Aorta (tissue), 5 donors: ENCODE measurements at regions not wholly inside any gene's neighbourhood (a gene's known extent, or its start where the extent isn't known, plus 50 kb on each side); places are given as distances from the start of the nearest gene placed in this dataset.

Experiments
- ATAC-seq: fragments of 200-7000 bp; cut with Tn5 transposase; one replicate; pipeline ENCODE4 v1.9.1; 2022; ENCODE audit warnings: moderate library complexity; ENCODE audit not compliant: low FRiP score
- DNase-seq, 2 donors: peaks; one replicate each; pipeline ENCODE4 v3.0.0-alpha.2; 2020
- H3K27ac ChIP-seq, 2 donors: one replicate each; pipeline ENCODE4 v1.5.1; 2013; ENCODE audit warnings: low read length in 2 of 2, mild to moderate bottlenecking in 2 of 2, moderate library complexity in 2 of 2, control low read depth in 1 of 2, inconsistent platforms in 1 of 2, low read depth in 1 of 2
- H3K27me3 ChIP-seq, 2 donors: one replicate each; pipeline ENCODE4 v1.6.1; 2013; ENCODE audit warnings: control low read depth in 1 of 2, low read length in 1 of 2, mild to moderate bottlenecking in 1 of 2, moderate library complexity in 1 of 2; ENCODE audit not compliant: insufficient read depth in 2 of 2, control insufficient read depth in 1 of 2
- H3K36me3 ChIP-seq, 2 donors: one replicate each; pipeline ENCODE4 v1.6.1; 2013; ENCODE audit warnings: control low read depth in 1 of 2, low read length in 1 of 2, mild to moderate bottlenecking in 1 of 2; ENCODE audit not compliant: insufficient read depth in 2 of 2, control insufficient read depth in 1 of 2
- H3K4me1 ChIP-seq, 2 donors: one replicate each; pipeline ENCODE4 v1.6.1; 2013; ENCODE audit warnings: low read length in 2 of 2, control low read depth in 1 of 2, mild to moderate bottlenecking in 1 of 2, moderate library complexity in 1 of 2; ENCODE audit not compliant: insufficient read depth in 2 of 2, control insufficient read depth in 1 of 2
- H3K4me3 ChIP-seq, 2 donors: one replicate each; pipeline ENCODE4 v1.5.1; 2013; ENCODE audit warnings: low read length in 2 of 2, control low read depth in 1 of 2, mild to moderate bottlenecking in 1 of 2
- H3K9me3 ChIP-seq: one replicate; pipeline ENCODE4 v1.6.1; 2013; ENCODE audit warnings: mild to moderate bottlenecking, low read length; ENCODE audit not compliant: control insufficient read depth
- WGBS, 2 donors: extraction: QIAGEN DNeasy Blood & Tissue Kit; methylation state at CpG; one replicate each; pipeline ENCODE4 v1.1.7; 2013; 5-methylcytosine and 5-hydroxymethylcytosine counted together
- intact Hi-C, 2 donors: fragments of 100-400 bp; cut with DNase I; formaldehyde crosslinking; loops; one replicate each; pipeline versions ENCODE4 v1.14.2 to v1.15.0; 2022
- donor health status: healthy with polysubstance abuse.
- donor health status: Bipolar disorder and iron deficiency.
- donor health status: DM: no; HTN: no; CAD: no.
- donor health status: DM: no; HTN: no; CAD: no.
- donor health status: DM: yes; HTN: yes; CAD: no.

DNA sequence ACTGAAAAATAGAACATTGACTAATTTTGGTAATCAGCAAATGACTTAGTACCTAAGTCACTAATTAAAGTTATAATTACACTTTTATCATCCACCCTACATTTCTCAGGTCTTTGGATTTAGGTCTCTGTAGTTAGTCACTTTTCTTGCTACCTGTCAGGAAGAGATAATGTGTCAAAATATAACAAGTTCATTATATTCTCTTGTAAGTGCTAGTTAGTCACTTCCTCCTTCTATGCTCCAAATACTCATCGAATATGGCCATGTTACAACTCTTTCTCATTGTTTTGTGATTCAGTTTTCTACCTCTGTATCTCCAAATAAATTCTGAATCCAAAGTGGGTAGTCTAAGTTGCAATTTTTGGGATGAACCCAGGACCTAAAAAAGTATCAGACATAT, 163.5 kb upstream of the KIF2B start:
- Histone ChIP-seq H3K4me3 (no peak overlapping the region), H3K27ac (no peak overlapping the region), H3K36me3 (no peaks in the 10 kb centered on the region), H3K4me1 (no peaks in the 10 kb centered on the region), H3K9me3 (no peaks in the 10 kb centered on the region), H3K27me3 (no peaks in the 10 kb centered on the region)
- no peak for DNase-seq
- intact Hi-C loops = no loop called here
- WGBS, 2 donors = 84 to 89% methylated on average over 1 of the region's 1 CpG
- no peak for ATAC-seq

DNA sequence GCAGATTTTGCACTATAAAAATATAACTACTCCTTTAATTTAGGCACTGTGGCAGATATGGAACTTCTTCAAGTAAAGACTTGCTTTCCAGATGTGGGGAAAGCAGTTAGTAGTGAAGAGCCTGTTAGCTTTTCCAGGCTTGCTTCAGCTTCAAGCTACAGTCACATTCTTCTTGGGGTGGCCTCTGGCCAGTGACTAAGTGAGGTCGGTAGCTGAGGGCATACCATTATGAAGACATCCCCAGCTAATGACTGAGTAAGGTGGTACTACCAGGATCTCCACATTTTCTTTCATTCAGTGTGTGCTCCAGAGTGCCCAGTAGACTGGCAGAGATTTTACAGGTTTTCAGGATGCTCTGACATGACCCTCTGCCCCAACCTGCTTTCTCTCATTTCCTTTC, 167.1 kb upstream of the KIF2B start:
- intact Hi-C loops = no loop called here

DNA sequence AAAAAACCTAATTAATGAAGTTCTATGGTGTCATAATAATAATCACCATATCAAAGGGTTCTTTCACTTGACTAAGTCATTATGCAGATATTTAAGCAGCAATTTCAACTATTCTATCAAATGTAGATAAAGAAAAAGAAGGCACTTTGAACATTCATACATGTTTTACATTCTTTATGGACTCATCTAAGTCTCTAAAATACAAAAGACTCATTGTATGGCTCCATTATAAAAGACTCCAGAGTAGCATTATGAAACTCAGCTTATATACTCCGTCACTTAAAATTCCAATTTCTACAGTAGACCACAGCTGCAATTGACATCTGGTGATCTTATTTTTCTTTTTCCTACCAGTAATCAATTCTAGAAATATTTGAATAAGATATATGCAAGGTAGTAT, 173.5 kb upstream of the KIF2B start:
- peaks cover 2% of the 10 kb centered on the region for H3K9me3 ChIP-seq
- no peak overlapping the region for H3K4me3 ChIP-seq
- no peaks in the 10 kb centered on the region for H3K4me1 ChIP-seq
- WGBS, 2 donors = 95% methylated on average over 1 of the region's 1 CpG
- DNase-seq (no peak), ATAC-seq (no peak)
- H3K36me3 ChIP-seq = no peaks in the 10 kb centered on the region
- H3K27ac ChIP-seq = no peak overlapping the region
- intact Hi-C loops = no loop called here
- H3K27me3 ChIP-seq = no peaks in the 10 kb centered on the region

More for the DNA sequence above, 167.1 kb upstream of the KIF2B start:
- ATAC-seq (no peak), DNase-seq (no peak)
- Histone ChIP-seq H3K27me3 (no peaks in the 10 kb centered on the region), H3K4me3 (no peak overlapping the region), H3K4me1 (no peaks in the 10 kb centered on the region), H3K9me3 (no peaks in the 10 kb centered on the region), H3K27ac (no peak overlapping the region), H3K36me3 (no peaks in the 10 kb centered on the region)
- 55 to 63% methylated on average over 1 of the region's 1 CpG for WGBS, 2 donors

GRCh38 chr17:53646835-53647234, 175.9 kb upstream of the KIF2B start:
- ATAC-seq = no peak
- Histone ChIP-seq H3K36me3 (no peaks in the 10 kb centered on the region), H3K27ac (no peak overlapping the region), H3K4me3 (no peak overlapping the region), H3K4me1 (no peaks in the 10 kb centered on the region), H3K9me3 (peaks cover 2% of the 10 kb centered on the region), H3K27me3 (no peaks in the 10 kb centered on the region)
- intact Hi-C loops = no loop called here
- no peak for DNase-seq
- 97 to 98% methylated on average over 2 of the region's 2 CpGs for WGBS, 2 donors

GRCh38 chr17:53640808-53641207, 181.9 kb upstream of the KIF2B start:
- Histone ChIP-seq H3K27me3 (no peaks in the 10 kb centered on the region), H3K9me3 (no peaks in the 10 kb centered on the region), H3K4me3 (no peak overlapping the region), H3K27ac (no peak overlapping the region), H3K36me3 (no peaks in the 10 kb centered on the region), H3K4me1 (no peaks in the 10 kb centered on the region)
- ATAC-seq (no peak), DNase-seq (no peak)
- intact Hi-C loops = no loop called here
- WGBS, 2 donors = 46 to 58% methylated on average over 1 of the region's 1 CpG

DNA sequence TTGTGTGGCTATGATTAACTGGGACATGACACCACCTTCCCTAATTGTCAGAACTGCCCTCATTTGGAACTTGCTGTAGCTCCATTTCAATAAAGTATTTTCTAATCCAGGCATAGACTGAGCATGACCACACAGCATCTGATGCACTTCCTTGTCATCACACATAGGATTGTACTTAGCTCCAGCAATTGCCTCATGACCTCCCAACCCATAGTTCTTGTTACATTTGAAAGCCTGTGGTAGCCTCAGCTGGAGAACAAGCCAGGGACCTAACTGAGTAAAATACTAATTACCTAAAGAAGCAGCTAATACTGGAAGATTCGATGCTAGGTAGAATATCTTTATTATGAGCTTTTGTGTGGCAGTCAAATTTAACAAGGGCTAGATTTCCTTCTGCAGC, 187.3 kb upstream of the KIF2B start:
- Histone ChIP-seq H3K9me3 (no peaks in the 10 kb centered on the region), H3K4me1 (no peaks in the 10 kb centered on the region), H3K27ac (no peak overlapping the region), H3K36me3 (no peaks in the 10 kb centered on the region), H3K27me3 (no peaks in the 10 kb centered on the region), H3K4me3 (no peak overlapping the region)
- DNase-seq (no peak), ATAC-seq (no peak)
- intact Hi-C loops = no loop called here
- 93 to 100% methylated on average over 1 of the region's 1 CpG for WGBS, 2 donors

DNA sequence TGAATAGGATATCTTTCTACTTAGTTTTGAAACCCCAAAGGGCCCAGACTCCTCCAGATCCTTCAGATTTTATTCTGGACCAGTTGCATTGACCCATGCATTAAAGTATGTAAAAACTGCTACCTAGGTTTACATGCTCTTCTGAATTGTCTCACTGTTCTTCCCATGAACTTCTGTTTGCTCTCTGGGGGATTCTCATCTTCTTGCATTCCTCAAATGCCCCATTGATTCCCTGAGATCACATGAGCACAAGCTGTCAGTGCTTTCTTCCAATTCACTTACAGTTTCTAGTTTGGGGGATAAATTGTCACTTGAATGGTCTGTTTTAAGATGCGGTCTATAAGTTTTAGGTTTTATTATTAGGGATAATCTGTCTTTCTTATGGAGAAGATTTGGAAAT, 188.9 kb upstream of the KIF2B start:
- ATAC-seq (no peak), DNase-seq (no peak)
- WGBS, 2 donors = 94% methylated on average over 1 of the region's 1 CpG
- Histone ChIP-seq H3K9me3 (no peaks in the 10 kb centered on the region), H3K4me3 (no peak overlapping the region), H3K27ac (no peak overlapping the region), H3K4me1 (no peaks in the 10 kb centered on the region), H3K27me3 (no peaks in the 10 kb centered on the region), H3K36me3 (no peaks in the 10 kb centered on the region)
- intact Hi-C loops = no loop called here

GRCh38 chr17:53631486-53631885, 191.2 kb upstream of the KIF2B start:
- Histone ChIP-seq H3K27ac (no peak overlapping the region), H3K9me3 (no peaks in the 10 kb centered on the region), H3K27me3 (no peaks in the 10 kb centered on the region), H3K4me1 (no peaks in the 10 kb centered on the region), H3K4me3 (no peak overlapping the region), H3K36me3 (no peaks in the 10 kb centered on the region)
- ATAC-seq (no peak), DNase-seq (no peak)
- 56 to 59% methylated on average over 4 of the region's 4 CpGs for WGBS, 2 donors
- intact Hi-C loops = no loop called here

DNA sequence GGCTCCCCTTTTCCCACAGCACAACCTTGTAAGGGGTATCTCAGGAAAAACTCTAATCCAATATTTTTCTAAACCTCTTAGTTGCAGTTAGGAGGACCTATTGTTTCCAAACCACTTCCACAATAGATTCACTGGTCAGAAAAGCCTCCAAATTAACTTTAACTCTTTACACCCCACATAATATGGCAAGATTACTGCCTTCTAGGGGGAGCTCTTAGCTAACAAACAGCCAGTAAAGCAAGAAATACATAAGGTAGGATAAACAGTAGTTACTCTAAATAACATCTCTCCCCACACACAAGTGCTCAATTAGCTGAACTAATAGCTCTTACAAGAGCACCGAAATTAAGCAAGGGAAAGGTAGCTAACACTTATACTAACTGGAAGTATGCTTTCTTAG, 192.1 kb upstream of the KIF2B start:
- H3K27ac ChIP-seq = no peak overlapping the region
- WGBS, 2 donors = 91 to 94% methylated on average over 1 of the region's 1 CpG
- H3K9me3 ChIP-seq = no peaks in the 10 kb centered on the region
- H3K4me3 ChIP-seq = no peak overlapping the region
- no peaks in the 10 kb centered on the region for H3K27me3 ChIP-seq
- DNase-seq = no peak
- no peaks in the 10 kb centered on the region for H3K36me3 ChIP-seq
- intact Hi-C loops = no loop called here
- ATAC-seq = no peak
- H3K4me1 ChIP-seq = no peaks in the 10 kb centered on the region
